GM12878 (cell line): ENCODE measurements at regions not wholly inside any gene's neighbourhood (a gene's known extent, or its start where the extent isn't known, plus 50 kb on each side); places are given as distances from the start of the nearest gene placed in this dataset. TPM values are rescaled to one million over a fixed set of nuclear protein-coding genes. Genes with fewer than 3 reads are reported as not detected.
"Not testable (repeated sequence)": the region's sequence is repeated elsewhere in the genome, so short reads cannot be mapped to it uniquely, and the experiment has no call there.

Experiments used
- ATAC-seq: fragments of 200-7000 bp; cut with Tn5 transposase; 3 replicates; pipeline ENCODE4 v1.9.1; 2020; ENCODE audit warnings: mild to moderate bottlenecking, moderate library complexity
- BruUV-seq: library from RNA; stranded (reverse); fragments of 400-500 nt; replicated peaks from 2 replicates; lab custom pipeline; 2021; lab: Mats Ljungman, UMichigan
- CTCF ChIA-PET: fragments of 300-600 bp; sonication (Branson Sonifier 250); formaldehyde crosslinking; extraction: SDS; loops from one replicate; lab custom pipeline; 2021; ENCODE audit warnings: inconsistent platforms; lab: Yijun Ruan, JAX
- POLR2A ChIA-PET: fragments of 350-600 bp; formaldehyde crosslinking; extraction: SDS; loops from one replicate; lab custom pipeline; 2021; ENCODE audit warnings: inconsistent platforms; lab: Charles Lee
- RAD21 ChIA-PET: fragments of 300-600 bp; sonication (Branson Sonifier 250); formaldehyde crosslinking; loops from one replicate; lab custom pipeline; 2023; ENCODE audit warnings: antibody characterized with exemption; ENCODE audit not compliant: unreplicated experiment; lab: Charles Lee
- SMC1A ChIA-PET: fragments of 300-600 bp; sonication (Branson Sonifier 250); formaldehyde crosslinking; loops from one replicate; lab custom pipeline; 2023; ENCODE audit not compliant: unreplicated experiment, uncharacterized antibody; lab: Charles Lee
- DNase-seq: peaks from one replicate; pipeline ENCODE4 v3.0.0-alpha.2; 2011; ENCODE audit warnings: low read depth, low spot score
- FAIRE-seq: peaks from 3 replicates; lab custom pipeline; 2011; peaks lifted over from hg19 to GRCh38; lab: Jason Lieb, UNC
- H2AFZ ChIP-seq: 2 replicates; pipeline ENCODE4 v1.6.0; 2011; ENCODE audit warnings: low read depth, low read length, control low read depth; ENCODE audit not compliant: control insufficient read depth
- H3K27ac ChIP-seq: 2 replicates; pipeline ENCODE4 v1.5.1; 2011; ENCODE audit warnings: control low read depth; ENCODE audit not compliant: control insufficient read depth, insufficient read depth
- H3K27me3 ChIP-seq, 2 experiments: replicated peaks in 1 of 2; 2 replicates each; pipeline versions ENCODE4 v1.6.0 to v1.6.1; 2011; ENCODE audit warnings: low read length in 1 of 2; ENCODE audit not compliant: control insufficient read depth in 2 of 2, insufficient read depth in 2 of 2
- H3K36me3 ChIP-seq, 2 experiments: 2 replicates each; pipeline ENCODE4 v1.5.1; 2011; ENCODE audit warnings: low read length in 1 of 2; ENCODE audit not compliant: control insufficient read depth in 2 of 2, insufficient read depth in 2 of 2
- H3K4me1 ChIP-seq: 2 replicates; pipeline ENCODE4 v1.6.1; 2011; ENCODE audit warnings: mild to moderate bottlenecking, low read length, moderate library complexity, mixed read lengths; ENCODE audit not compliant: control insufficient read depth, insufficient read depth
- H3K4me2 ChIP-seq: 2 replicates; pipeline ENCODE4 v1.6.0; 2011; ENCODE audit warnings: control low read depth; ENCODE audit not compliant: control insufficient read depth, insufficient read depth
- H3K4me3 ChIP-seq: fragments of 200-600 bp; sonication (generic); 2 replicates; pipeline ENCODE4 v1.5.1; 2016
- H3K79me2 ChIP-seq: 2 replicates; pipeline ENCODE4 v1.6.0; 2011; ENCODE audit warnings: low read length; ENCODE audit not compliant: control insufficient read depth, insufficient read depth
- H3K9ac ChIP-seq: 2 replicates; pipeline ENCODE4 v1.8.0; 2011; ENCODE audit warnings: low read length, control low read depth, mixed read lengths; ENCODE audit not compliant: control insufficient read depth, insufficient read depth
- H3K9me3 ChIP-seq: replicated peaks from 3 replicates; pipeline ENCODE4 v1.5.1; 2011; ENCODE audit warnings: mild to moderate bottlenecking, low read length; ENCODE audit not compliant: control insufficient read depth, insufficient read depth
- H4K20me1 ChIP-seq: 2 replicates; pipeline ENCODE4 v1.6.0; 2011; ENCODE audit not compliant: control insufficient read depth, insufficient read depth
- WGBS: methylation state at CpG from one replicate; pipeline ENCODE4 v1.1.6; 2016; ENCODE audit warnings: low lambda C conversion rate; ENCODE audit not compliant: insufficient replicate concordance, insufficient coverage; ENCODE audit errors: missing lambda C conversion rate; 5-methylcytosine and 5-hydroxymethylcytosine counted together
- in situ Hi-C: fragments of 300-500 bp; cut with MboI; formaldehyde crosslinking; loops from 9 replicates; pipeline ENCODE4 v1.14.3; 2018; ENCODE audit warnings: mixed read lengths
- intact Hi-C: fragments of 100-400 bp; cut with micrococcal nuclease; formaldehyde crosslinking; loops from one replicate; pipeline ENCODE4 v1.14.2; 2022; ENCODE audit not compliant: unreplicated experiment
- small RNA-seq: library from RNA; depleted of rRNA; stranded (forward); fragments of <200 nt; gene quantifications from one replicate; pipeline ENCODE3, GENCODE V24; 2014

GRCh38 chr7:65062566-65062965, 56.1 kb upstream of the ERV3-1 start:
- in situ Hi-C loops, H3K4me3 ChIP-seq, H2AFZ ChIP-seq, intact Hi-C loops, H3K4me2 ChIP-seq, H3K36me3 ChIP-seq, FAIRE-seq, ATAC-seq, H4K20me1 ChIP-seq, RAD21 ChIA-PET, POLR2A ChIA-PET, H3K27ac ChIP-seq, BruUV-seq, H3K27me3 ChIP-seq, H3K9ac ChIP-seq, H3K79me2 ChIP-seq, H3K9me3 ChIP-seq, CTCF ChIA-PET, H3K4me1 ChIP-seq, DNase-seq, SMC1A ChIA-PET: not testable (repeated sequence)
- WGBS = 74% methylated on average over 2 of the region's 2 CpGs

- H2AFZ ChIP-seq, H3K36me3 ChIP-seq, RAD21 ChIA-PET, H3K4me2 ChIP-seq, H3K4me3 ChIP-seq, H3K79me2 ChIP-seq, DNase-seq, H3K27me3 ChIP-seq, in situ Hi-C loops, CTCF ChIA-PET, H3K9me3 ChIP-seq, BruUV-seq, H4K20me1 ChIP-seq, SMC1A ChIA-PET, FAIRE-seq, H3K27ac ChIP-seq, H3K9ac ChIP-seq, H3K4me1 ChIP-seq, intact Hi-C loops: not testable (repeated sequence)
- 100% methylated on average over 1 of the region's 1 CpG for WGBS
- POLR2A ChIA-PET = interaction anchor here (0.6 kb wide), 1 partner anchor 13 kb away, joined by 4 read pairs; no protein-coding TSS in a partner anchor
- ATAC-seq = peak; percentile 54
Observed at GRCh38 chr7:65059247-65059646, 52.8 kb upstream of the ERV3-1 start.

Small RNAs in the stretch of these regions (small RNA-seq; reads per million reads assigned to genes)
- gene AC104073.1 (not detected), gene SNORA15B-1 (not detected), gene SNORA22C (not detected)
